Tibial nerve (tissue), 4 donors: ENCODE measurements at regions not wholly inside any gene's neighbourhood (a gene's known extent, or its start where the extent isn't known, plus 50 kb on each side); places are given as distances from the start of the nearest gene placed in this dataset.

Experiments used
- DNase-seq, 2 donors: peaks; one replicate each; pipeline ENCODE4 v3.0.0-alpha.2; 2019; ENCODE audit warnings: low spot score in 2 of 2
- H3K27ac ChIP-seq, 4 donors: fragments of 200-600 bp; sonication (generic) in 3 of 4; one replicate each; pipeline ENCODE4 v1.5.1; 2017 to 2019; ENCODE audit warnings: mild to moderate bottlenecking in 1 of 4
- H3K27me3 ChIP-seq, 2 donors: fragments of 200-600 bp; sonication (generic) in 1 of 2; one replicate each; pipeline versions ENCODE4 v1.5.1 to v1.6.0; 2017 to 2019
- H3K36me3 ChIP-seq, 3 donors: fragments of 200-600 bp; sonication (generic); one replicate each; pipeline ENCODE4 v1.5.1; 2018 to 2019
- H3K4me1 ChIP-seq, 4 donors: fragments of 200-600 bp; sonication (generic) in 3 of 4; one replicate each; pipeline ENCODE4 v1.5.1; 2017 to 2019
- H3K4me3 ChIP-seq, 4 donors: fragments of 200-600 bp; sonication (generic) in 3 of 4; one replicate each; pipeline ENCODE4 v1.5.1; 2017 to 2019; ENCODE audit warnings: mild to moderate bottlenecking in 1 of 4, moderate library complexity in 1 of 4
- H3K9me3 ChIP-seq, 4 donors: fragments of 200-600 bp; sonication (generic) in 3 of 4; one replicate each; pipeline ENCODE4 v1.5.1; 2017 to 2019
- EP300 ChIP-seq, 2 donors: sonication (generic); formaldehyde crosslinking; IDR thresholded peaks; one replicate each; pipeline ENCODE4 v1.6.1; 2017; ENCODE audit warnings: antibody characterized with exemption in 2 of 2, mild to moderate bottlenecking in 1 of 2
- POLR2A ChIP-seq, 2 donors: fragments of 450-650 bp; IDR thresholded peaks; one replicate each; pipeline ENCODE4 v1.6.1; 2017; ENCODE audit warnings: antibody characterized with exemption in 2 of 2, mild to moderate bottlenecking in 2 of 2, moderate library complexity in 2 of 2
- WGBS, 2 donors: methylation state at CpG; one replicate each; pipeline ENCODE4 v1.1.5; 2018; 5-methylcytosine and 5-hydroxymethylcytosine counted together
- TF ChIP-seq, protein P1 (sequence below), 5 experiments: fragments of 200-600 bp in 3 of 5; fragments of 450-650 bp in 2 of 5; sonication (generic) in 3 of 5; IDR thresholded peaks; one replicate each; pipeline ENCODE4 v1.5.1; 2016 to 2019; ENCODE audit warnings: antibody characterized with exemption in 5 of 5, mild to moderate bottlenecking in 3 of 5, moderate library complexity in 2 of 5

DNA sequence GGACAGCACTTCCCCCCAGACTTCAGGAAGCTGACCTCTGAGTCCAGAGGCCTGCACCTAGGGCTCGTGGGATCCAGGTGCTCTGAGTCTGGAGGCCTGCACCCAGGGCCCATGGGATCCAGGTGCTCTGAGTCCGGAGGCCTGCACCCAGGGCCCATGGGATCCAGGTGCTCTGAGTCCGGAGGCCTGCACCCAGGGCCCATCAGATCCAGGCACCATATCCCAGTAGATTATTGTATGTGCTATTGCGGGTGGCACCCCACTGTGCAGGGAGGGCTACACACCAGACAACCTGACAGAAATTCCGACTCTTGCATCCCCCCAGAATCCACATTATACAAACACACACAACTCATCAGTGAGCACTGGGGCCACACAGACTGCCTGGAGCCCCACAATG is 515.2 kb downstream of the EIPR1 start:
- WGBS, 2 donors = 76 to 83% methylated on average over 3 to 5 of the region's 5 CpGs
- TF ChIP-seq POLR2A (IDR thresholded peaks at IDR 0.05) (no peak), EP300 (IDR thresholded peaks at IDR 0.05) (no peak)
- TF ChIP-seq, protein P1, sequence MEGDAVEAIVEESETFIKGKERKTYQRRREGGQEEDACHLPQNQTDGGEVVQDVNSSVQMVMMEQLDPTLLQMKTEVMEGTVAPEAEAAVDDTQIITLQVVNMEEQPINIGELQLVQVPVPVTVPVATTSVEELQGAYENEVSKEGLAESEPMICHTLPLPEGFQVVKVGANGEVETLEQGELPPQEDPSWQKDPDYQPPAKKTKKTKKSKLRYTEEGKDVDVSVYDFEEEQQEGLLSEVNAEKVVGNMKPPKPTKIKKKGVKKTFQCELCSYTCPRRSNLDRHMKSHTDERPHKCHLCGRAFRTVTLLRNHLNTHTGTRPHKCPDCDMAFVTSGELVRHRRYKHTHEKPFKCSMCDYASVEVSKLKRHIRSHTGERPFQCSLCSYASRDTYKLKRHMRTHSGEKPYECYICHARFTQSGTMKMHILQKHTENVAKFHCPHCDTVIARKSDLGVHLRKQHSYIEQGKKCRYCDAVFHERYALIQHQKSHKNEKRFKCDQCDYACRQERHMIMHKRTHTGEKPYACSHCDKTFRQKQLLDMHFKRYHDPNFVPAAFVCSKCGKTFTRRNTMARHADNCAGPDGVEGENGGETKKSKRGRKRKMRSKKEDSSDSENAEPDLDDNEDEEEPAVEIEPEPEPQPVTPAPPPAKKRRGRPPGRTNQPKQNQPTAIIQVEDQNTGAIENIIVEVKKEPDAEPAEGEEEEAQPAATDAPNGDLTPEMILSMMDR (IDR thresholded peaks at IDR 0.05) = no peak
- no peak overlapping the region for H3K27ac ChIP-seq
- no peak for DNase-seq
- H3K27me3 ChIP-seq = no peaks in the 10 kb centered on the region
- no peaks in the 10 kb centered on the region for H3K4me1 ChIP-seq
- no peak overlapping the region for H3K4me3 ChIP-seq
- H3K9me3 ChIP-seq = no peaks in the 10 kb centered on the region
- no peaks in the 10 kb centered on the region for H3K36me3 ChIP-seq

DNA sequence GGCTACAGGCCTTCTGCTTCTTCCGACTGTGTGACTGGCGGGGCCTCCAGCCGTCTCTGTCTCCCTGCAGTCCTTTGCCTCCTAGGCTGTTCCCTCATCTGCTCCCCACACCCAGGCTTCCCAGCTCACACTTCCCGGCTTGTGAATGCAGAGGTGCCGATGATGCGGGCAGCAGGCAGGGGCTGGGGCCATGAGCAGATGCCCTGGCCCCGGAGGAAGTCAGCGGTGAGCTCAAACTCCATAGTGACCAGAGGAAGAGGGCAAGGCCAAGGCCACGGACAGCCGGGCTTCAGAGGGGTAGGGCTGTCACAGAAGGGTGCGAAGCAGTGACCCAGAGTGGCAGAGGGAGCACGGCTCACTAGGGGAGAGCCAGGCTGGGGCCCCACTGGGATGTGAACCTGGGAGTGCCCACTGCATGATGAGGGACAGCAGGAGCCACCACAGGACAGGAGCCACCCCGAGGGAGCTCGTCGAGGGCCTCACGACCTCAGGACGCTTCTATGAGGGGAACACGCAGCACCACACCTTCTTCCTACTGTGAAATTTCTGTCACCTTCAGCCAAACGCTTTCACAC is 515.9 kb downstream of the EIPR1 start:
- Histone ChIP-seq H3K27ac (no peak overlapping the region), H3K36me3 (no peaks in the 10 kb centered on the region), H3K27me3 (no peaks in the 10 kb centered on the region), H3K9me3 (no peaks in the 10 kb centered on the region), H3K4me1 (no peaks in the 10 kb centered on the region), H3K4me3 (no peak overlapping the region)
- WGBS, 2 donors = 86 to 90% methylated on average over 16 to 19 of the region's 19 CpGs
- TF ChIP-seq POLR2A (IDR thresholded peaks at IDR 0.05) = no peak
- TF ChIP-seq, protein P1 (IDR thresholded peaks at IDR 0.05) = no peak
- no peak for DNase-seq

DNA sequence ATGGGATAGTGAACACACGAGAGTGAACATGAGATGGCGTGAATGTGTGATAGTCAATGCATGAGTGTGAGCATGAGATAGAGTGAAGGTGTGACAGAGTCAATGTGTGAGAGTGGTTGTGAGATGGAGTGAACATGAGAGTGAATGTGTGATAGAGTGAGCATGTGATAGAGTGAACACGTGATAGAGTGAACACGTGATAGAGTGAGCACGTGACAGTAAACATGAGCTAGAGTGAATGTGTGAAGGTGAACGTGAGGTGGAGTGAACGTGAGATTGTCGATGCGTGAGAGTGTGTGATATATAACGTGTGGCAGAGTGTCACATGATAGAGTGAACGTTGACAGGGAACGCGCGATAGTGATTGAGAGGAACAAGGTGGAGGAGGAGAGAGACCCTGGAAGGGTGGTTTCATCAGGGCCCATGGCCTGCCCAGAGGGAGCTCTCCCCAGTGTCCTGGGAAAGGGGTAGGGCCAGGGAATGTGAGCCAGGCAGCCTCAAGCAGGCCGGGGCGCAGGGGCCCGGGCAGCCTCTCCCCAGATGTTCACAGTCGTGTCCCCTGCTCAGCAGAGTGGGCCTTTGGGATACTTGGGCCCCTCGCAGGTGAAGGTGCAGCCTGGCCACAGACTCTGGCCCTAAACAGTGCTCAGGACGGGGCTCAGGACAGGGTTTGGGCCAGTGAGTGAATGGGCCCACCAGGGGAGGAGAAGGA is 516.9 kb downstream of the EIPR1 start:
- no peak for DNase-seq
- 85 to 92% methylated on average over 20 of the region's 20 CpGs for WGBS, 2 donors
- Histone ChIP-seq H3K27me3 (no peaks in the 10 kb centered on the region), H3K36me3 (no peaks in the 10 kb centered on the region), H3K4me3 (no peak overlapping the region), H3K27ac (no peak overlapping the region), H3K9me3 (no peaks in the 10 kb centered on the region), H3K4me1 (no peaks in the 10 kb centered on the region)
- TF ChIP-seq, protein P1 (IDR thresholded peaks at IDR 0.05) = no peak
- no peak for TF ChIP-seq POLR2A (IDR thresholded peaks at IDR 0.05)
- TF ChIP-seq EP300 (IDR thresholded peaks at IDR 0.05) = no peak

DNA sequence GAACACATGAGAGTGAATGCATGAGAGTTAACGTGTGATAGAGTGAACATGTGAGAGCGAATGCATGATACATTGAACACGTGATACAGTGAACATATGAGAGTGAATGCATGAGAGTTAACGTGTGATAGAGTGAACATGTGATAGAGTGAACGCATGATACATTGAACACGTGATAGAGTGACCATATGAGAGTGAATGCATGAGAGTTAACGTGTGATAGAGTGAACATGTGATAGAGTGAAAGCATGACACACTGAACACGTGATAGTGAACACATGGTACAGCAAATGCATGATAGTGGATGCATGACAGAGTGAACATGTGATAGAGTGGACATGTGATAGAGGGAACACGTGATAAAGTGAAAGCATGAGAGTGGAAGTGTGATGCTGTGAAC is 517.9 kb downstream of the EIPR1 start:
- TF ChIP-seq POLR2A (IDR thresholded peaks at IDR 0.05) (no peak), EP300 (IDR thresholded peaks at IDR 0.05) (no peak)
- TF ChIP-seq, protein P1 (IDR thresholded peaks at IDR 0.05) = no peak
- H3K9me3 ChIP-seq = no peaks in the 10 kb centered on the region

GRCh38 chr2:2859164-2859563 is 518.5 kb downstream of the EIPR1 start:
- no peak for DNase-seq
- Histone ChIP-seq H3K27ac (no peak overlapping the region), H3K4me3 (no peak overlapping the region), H3K4me1 (no peaks in the 10 kb centered on the region), H3K36me3 (no peaks in the 10 kb centered on the region), H3K27me3 (no peaks in the 10 kb centered on the region), H3K9me3 (no peaks in the 10 kb centered on the region)
- TF ChIP-seq, protein P1 (IDR thresholded peaks at IDR 0.05) = no peak
- TF ChIP-seq EP300 (IDR thresholded peaks at IDR 0.05) (no peak), POLR2A (IDR thresholded peaks at IDR 0.05) (no peak)
- WGBS, 2 donors = 95 to 97% methylated on average over 15 of the region's 15 CpGs

More for the DNA sequence above, 517.9 kb downstream of the EIPR1 start:
- Histone ChIP-seq H3K4me1 (no peaks in the 10 kb centered on the region), H3K4me3 (no peak overlapping the region), H3K36me3 (no peaks in the 10 kb centered on the region), H3K27me3 (no peaks in the 10 kb centered on the region), H3K27ac (no peak overlapping the region)
- DNase-seq = no peak
- 82 to 89% methylated on average over 9 of the region's 9 CpGs for WGBS, 2 donors
